Astrocyte (in vitro differentiated cells and primary cell): ENCODE measurements at regions not wholly inside any gene's neighbourhood (a gene's known extent, or its start where the extent isn't known, plus 50 kb on each side); places are given as distances from the start of the nearest gene placed in this dataset.

ENCODE experiments used
- DNase-seq: peaks from one replicate; pipeline ENCODE4 v3.0.0-alpha.2; 2010; ENCODE audit warnings: low read depth
- FAIRE-seq: peaks from 2 replicates; lab custom pipeline; 2011; peaks lifted over from hg19 to GRCh38; lab: Jason Lieb, UNC
- H2AFZ ChIP-seq: 2 replicates; pipeline ENCODE4 v1.6.0; 2012; ENCODE audit warnings: low read depth, low read length, inconsistent platforms
- H3K27ac ChIP-seq: 2 replicates; pipeline ENCODE4 v1.5.1; 2011; ENCODE audit warnings: low read depth, low read length, inconsistent platforms
- H3K27me3 ChIP-seq: 2 replicates; pipeline ENCODE4 v1.6.0; 2011; ENCODE audit warnings: low read length, inconsistent platforms; ENCODE audit not compliant: insufficient read depth
- H3K36me3 ChIP-seq: 2 replicates; pipeline ENCODE4 v1.5.1; 2011; ENCODE audit warnings: low read length, inconsistent platforms; ENCODE audit not compliant: insufficient read depth
- H3K4me1 ChIP-seq: 2 replicates; pipeline ENCODE4 v1.5.1; 2011; ENCODE audit warnings: low read length, inconsistent platforms; ENCODE audit not compliant: insufficient read depth
- H3K4me2 ChIP-seq: 2 replicates; pipeline ENCODE4 v1.6.0; 2012; ENCODE audit warnings: low read length, inconsistent platforms
- H3K4me3 ChIP-seq: 2 replicates; pipeline ENCODE4 v1.5.1; 2011; ENCODE audit warnings: low read depth, mild to moderate bottlenecking, low read length, inconsistent platforms; ENCODE audit not compliant: insufficient read depth
- H3K79me2 ChIP-seq: 2 replicates; pipeline ENCODE4 v1.6.0; 2012; ENCODE audit warnings: mild to moderate bottlenecking, low read length, inconsistent platforms; ENCODE audit not compliant: insufficient read depth
- H3K9ac ChIP-seq: 2 replicates; pipeline ENCODE4 v1.6.0; 2012; ENCODE audit warnings: mild to moderate bottlenecking, low read length, inconsistent platforms
- H3K9me3 ChIP-seq: 2 replicates; pipeline ENCODE4 v1.5.1; 2012; ENCODE audit warnings: low read depth, mild to moderate bottlenecking, low read length, inconsistent platforms; ENCODE audit not compliant: insufficient read depth
- H4K20me1 ChIP-seq: 2 replicates; pipeline ENCODE4 v1.6.0; 2012; ENCODE audit warnings: low read length, inconsistent platforms; ENCODE audit not compliant: insufficient read depth
- H3K27ac Mint-ChIP-seq: one replicate; pipeline ENCODE4 v1.8.0; 2021; ENCODE audit warnings: mild to moderate bottlenecking, mixed read lengths; ENCODE audit not compliant: unreplicated experiment
- H3K27me3 Mint-ChIP-seq: one replicate; pipeline ENCODE4 v1.8.0; 2021; ENCODE audit warnings: low read depth, mixed read lengths; ENCODE audit not compliant: unreplicated experiment
- H3K36me3 Mint-ChIP-seq: one replicate; pipeline ENCODE4 v1.8.0; 2021; ENCODE audit warnings: low read depth, mixed read lengths; ENCODE audit not compliant: unreplicated experiment
- H3K4me1 Mint-ChIP-seq: one replicate; pipeline ENCODE4 v1.8.0; 2021; ENCODE audit warnings: low read depth, mixed read lengths; ENCODE audit not compliant: unreplicated experiment
- H3K4me3 Mint-ChIP-seq: one replicate; pipeline ENCODE4 v1.8.0; 2021; ENCODE audit warnings: mild to moderate bottlenecking, moderate library complexity, mixed read lengths; ENCODE audit not compliant: unreplicated experiment
- H3K9me3 Mint-ChIP-seq: one replicate; pipeline ENCODE4 v1.8.0; 2021; ENCODE audit warnings: mild to moderate bottlenecking, mixed read lengths; ENCODE audit not compliant: unreplicated experiment
- EZH2 ChIP-seq: IDR thresholded peaks from 2 replicates; pipeline ENCODE4 v1.6.1; 2012; ENCODE audit warnings: mild to moderate bottlenecking, low read length, inconsistent platforms; ENCODE audit not compliant: insufficient read depth
- TF ChIP-seq, protein P1 (sequence below): IDR thresholded peaks from 2 replicates; pipeline ENCODE4 v1.5.1; 2011; ENCODE audit warnings: low read depth, mild to moderate bottlenecking, inconsistent platforms, low read length, moderate library complexity; ENCODE audit not compliant: insufficient read depth

DNA sequence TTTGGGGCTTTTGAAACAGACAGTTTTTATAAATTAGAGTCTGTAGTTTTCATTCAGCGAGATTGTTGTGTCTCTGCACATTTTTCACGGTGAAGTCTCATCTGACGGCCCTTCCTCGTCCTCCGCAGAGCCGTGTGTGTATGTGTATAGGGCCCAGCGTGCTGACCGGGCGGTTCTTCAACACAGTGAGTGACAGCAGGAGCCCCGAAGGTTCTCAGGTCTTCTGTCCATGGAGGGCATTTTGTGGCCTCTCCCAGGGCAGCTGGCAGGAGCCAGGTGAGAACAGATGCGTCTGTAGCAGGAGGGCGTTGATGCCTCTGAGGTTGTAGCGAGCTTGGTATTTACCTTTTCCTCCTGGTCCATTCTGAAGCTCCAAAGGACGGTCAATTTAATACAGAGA lies 116.0 kb upstream of the LPCAT1 start:
- Histone ChIP-seq H4K20me1 (no peaks in the 10 kb centered on the region), H3K27me3 (peaks cover 35% of the 10 kb centered on the region), H3K4me1 (peaks cover 7% of the 10 kb centered on the region), H3K4me2 (no peak overlapping the region), H3K79me2 (no peaks in the 10 kb centered on the region), H3K4me3 (no peak overlapping the region), H3K9ac (no peak overlapping the region), H3K9me3 (no peaks in the 10 kb centered on the region), H2AFZ (no peak overlapping the region), H3K27ac (no peak overlapping the region), H3K36me3 (no peaks in the 10 kb centered on the region)
- DNase-seq (no peak), FAIRE-seq (no peak)
- H3K9me3 Mint-ChIP-seq, result peaks cover 3% of the 10 kb centered on the region
- no peak overlapping the region for H3K4me3 Mint-ChIP-seq
- TF ChIP-seq, protein P1, sequence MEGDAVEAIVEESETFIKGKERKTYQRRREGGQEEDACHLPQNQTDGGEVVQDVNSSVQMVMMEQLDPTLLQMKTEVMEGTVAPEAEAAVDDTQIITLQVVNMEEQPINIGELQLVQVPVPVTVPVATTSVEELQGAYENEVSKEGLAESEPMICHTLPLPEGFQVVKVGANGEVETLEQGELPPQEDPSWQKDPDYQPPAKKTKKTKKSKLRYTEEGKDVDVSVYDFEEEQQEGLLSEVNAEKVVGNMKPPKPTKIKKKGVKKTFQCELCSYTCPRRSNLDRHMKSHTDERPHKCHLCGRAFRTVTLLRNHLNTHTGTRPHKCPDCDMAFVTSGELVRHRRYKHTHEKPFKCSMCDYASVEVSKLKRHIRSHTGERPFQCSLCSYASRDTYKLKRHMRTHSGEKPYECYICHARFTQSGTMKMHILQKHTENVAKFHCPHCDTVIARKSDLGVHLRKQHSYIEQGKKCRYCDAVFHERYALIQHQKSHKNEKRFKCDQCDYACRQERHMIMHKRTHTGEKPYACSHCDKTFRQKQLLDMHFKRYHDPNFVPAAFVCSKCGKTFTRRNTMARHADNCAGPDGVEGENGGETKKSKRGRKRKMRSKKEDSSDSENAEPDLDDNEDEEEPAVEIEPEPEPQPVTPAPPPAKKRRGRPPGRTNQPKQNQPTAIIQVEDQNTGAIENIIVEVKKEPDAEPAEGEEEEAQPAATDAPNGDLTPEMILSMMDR, result no peak
- H3K36me3 Mint-ChIP-seq, result no peaks in the 10 kb centered on the region
- no peak overlapping the region for H3K27ac Mint-ChIP-seq
- H3K4me1 Mint-ChIP-seq, result peaks cover 10% of the 10 kb centered on the region
- H3K27me3 Mint-ChIP-seq, result peaks cover 38% of the 10 kb centered on the region

DNA sequence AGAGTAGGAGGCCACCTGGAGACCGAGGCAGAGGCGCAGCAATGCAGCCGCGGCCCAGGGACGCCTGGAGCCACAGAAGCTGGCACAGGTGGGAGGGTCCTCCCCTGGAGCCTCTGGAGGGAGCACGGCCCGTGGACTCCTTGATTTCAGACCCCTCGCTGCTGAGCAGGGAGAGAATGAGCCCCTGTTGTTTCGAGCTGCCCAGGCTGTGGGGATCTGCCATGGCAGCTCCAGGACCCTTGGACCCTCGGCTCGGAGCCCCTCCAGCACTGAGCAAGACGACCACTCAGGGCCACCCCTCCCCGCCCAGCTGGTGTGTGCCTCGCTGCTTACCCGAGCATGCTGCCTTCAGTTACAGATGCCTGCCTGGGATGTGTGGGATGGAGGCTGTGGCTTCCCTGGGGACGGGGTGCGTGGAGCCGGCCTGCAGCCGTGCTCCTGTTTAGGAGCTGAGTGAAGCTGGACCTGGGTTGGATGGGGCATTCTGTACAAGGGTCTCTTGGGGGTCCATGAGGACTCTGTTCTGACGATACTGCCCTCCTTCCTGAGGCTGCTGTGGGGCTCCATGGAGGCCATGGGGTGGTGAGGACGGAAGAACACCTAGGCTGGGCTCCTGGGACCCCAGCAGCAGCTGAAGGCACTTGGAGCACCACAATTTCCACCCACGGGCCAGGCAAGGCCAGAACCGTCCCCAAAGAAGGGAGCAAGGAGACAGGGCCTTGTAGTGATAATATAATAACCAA lies 115.1 kb upstream of the LPCAT1 start:
- FAIRE-seq, result no peak
- TF ChIP-seq, protein P1, result no peak
- no peak for TF ChIP-seq EZH2
- Mint-ChIP-seq H3K27ac (no peak overlapping the region), H3K4me3 (no peak overlapping the region), H3K9me3 (peaks cover 3% of the 10 kb centered on the region), H3K36me3 (no peaks in the 10 kb centered on the region), H3K4me1 (peaks cover 10% of the 10 kb centered on the region), H3K27me3 (peaks cover 33% of the 10 kb centered on the region)
- Histone ChIP-seq H3K27me3 (peaks cover 29% of the 10 kb centered on the region), H2AFZ (no peak overlapping the region), H4K20me1 (no peaks in the 10 kb centered on the region), H3K79me2 (no peaks in the 10 kb centered on the region), H3K4me2 (no peak overlapping the region), H3K9ac (no peak overlapping the region), H3K36me3 (no peaks in the 10 kb centered on the region), H3K27ac (no peak overlapping the region), H3K4me3 (no peak overlapping the region), H3K4me1 (peaks cover 10% of the 10 kb centered on the region), H3K9me3 (no peaks in the 10 kb centered on the region)
- no peak for DNase-seq
